ENCODE measurements at regions not wholly inside any gene's neighbourhood (a gene's known extent, or its start where the extent isn't known, plus 50 kb on each side); places are given as distances from the start of the nearest gene placed in this dataset.

DNA sequence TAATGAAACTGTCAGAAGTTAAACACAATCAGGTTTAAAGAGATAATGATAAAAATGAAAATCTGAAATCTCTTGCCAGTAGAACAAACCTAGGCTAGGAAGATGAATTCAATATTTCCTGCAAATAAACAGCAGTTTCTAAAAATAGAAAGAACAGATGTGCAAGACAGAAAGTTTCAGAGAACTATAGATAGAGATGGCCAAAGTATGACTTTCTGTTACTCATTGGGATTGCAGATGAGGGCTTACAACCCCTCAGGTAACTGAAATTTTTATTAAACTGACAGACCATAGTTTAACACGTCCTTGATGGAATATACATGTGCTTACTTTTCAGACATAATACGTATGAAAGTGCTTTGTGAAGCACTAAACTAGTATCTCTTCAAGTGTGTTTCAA, 82.3 kb upstream of the PPARGC1A start:
- TF ChIP-seq CTCF (conservative IDR thresholded peaks at IDR 0.05), result no peak
- TF ChIP-seq ZFX (IDR thresholded peaks at IDR 0.05), result no peak
